ENCODE measurements at regions not wholly inside any gene's neighbourhood (a gene's known extent, or its start where the extent isn't known, plus 50 kb on each side); places are given as distances from the start of the nearest gene placed in this dataset.

- no peak overlapping the region for H3K4me3 ChIP-seq (ENCODE audit: control insufficient read depth, low read depth, low read length)
- DNase-seq (ENCODE audit: low read depth), result no peak
- no peak for TF ChIP-seq CTCF (IDR thresholded peaks at IDR 0.05; ENCODE audit: control insufficient read depth, insufficient read depth, low read depth, low read length, missing control alignments)
Measured at GRCh38 chr12:63400318-63400717, 249.3 kb upstream of the AVPR1A start.

GRCh38 chr12:63397807-63398206, 246.8 kb upstream of the AVPR1A start:
- no peak overlapping the region for H3K4me3 ChIP-seq (ENCODE audit: control insufficient read depth, low read depth, low read length)
- no peak for TF ChIP-seq CTCF (IDR thresholded peaks at IDR 0.05; ENCODE audit: control insufficient read depth, insufficient read depth, low read depth, low read length, missing control alignments)
- no peak for DNase-seq (ENCODE audit: low read depth)

GRCh38 chr12:63396135-63396534, 245.1 kb upstream of the AVPR1A start:
- no peak for TF ChIP-seq CTCF (IDR thresholded peaks at IDR 0.05; ENCODE audit: control insufficient read depth, insufficient read depth, low read depth, low read length, missing control alignments)
- H3K4me3 ChIP-seq (ENCODE audit: control insufficient read depth, low read depth, low read length), result no peak overlapping the region
- DNase-seq (ENCODE audit: low read depth), result no peak

- H3K4me3 ChIP-seq (ENCODE audit: control insufficient read depth, low read depth, low read length), result no peak overlapping the region
- no peak for DNase-seq (ENCODE audit: low read depth)
- TF ChIP-seq CTCF (IDR thresholded peaks at IDR 0.05; ENCODE audit: control insufficient read depth, insufficient read depth, low read depth, low read length, missing control alignments), result no peak
Measured at GRCh38 chr12:63394983-63395382, 244.0 kb upstream of the AVPR1A start.

- no peak for DNase-seq (ENCODE audit: low read depth)
- H3K4me3 ChIP-seq (ENCODE audit: control insufficient read depth, low read depth, low read length), result no peak overlapping the region
- TF ChIP-seq CTCF (IDR thresholded peaks at IDR 0.05; ENCODE audit: control insufficient read depth, insufficient read depth, low read depth, low read length, missing control alignments), result no peak
Measured at GRCh38 chr12:63394349-63394748, 243.3 kb upstream of the AVPR1A start.

- no peak for TF ChIP-seq CTCF (IDR thresholded peaks at IDR 0.05; ENCODE audit: control insufficient read depth, insufficient read depth, low read depth, low read length, missing control alignments)
- DNase-seq (ENCODE audit: low read depth), result no peak
- H3K4me3 ChIP-seq (ENCODE audit: control insufficient read depth, low read depth, low read length), result no peak overlapping the region
Measured at GRCh38 chr12:63389211-63389610, 238.2 kb upstream of the AVPR1A start.

- DNase-seq (ENCODE audit: low read depth), result no peak
- H3K4me3 ChIP-seq (ENCODE audit: control insufficient read depth, low read depth, low read length), result no peak overlapping the region
Measured at GRCh38 chr12:63387771-63388170, 236.8 kb upstream of the AVPR1A start.

More at GRCh38 chr12:63387771-63388170, 236.8 kb upstream of the AVPR1A start:
- no peak for TF ChIP-seq CTCF (IDR thresholded peaks at IDR 0.05; ENCODE audit: control insufficient read depth, insufficient read depth, low read depth, low read length, missing control alignments)
